ENCODE measurements at regions not wholly inside any gene's neighbourhood (a gene's known extent, or its start where the extent isn't known, plus 50 kb on each side); places are given as distances from the start of the nearest gene placed in this dataset.

DNA sequence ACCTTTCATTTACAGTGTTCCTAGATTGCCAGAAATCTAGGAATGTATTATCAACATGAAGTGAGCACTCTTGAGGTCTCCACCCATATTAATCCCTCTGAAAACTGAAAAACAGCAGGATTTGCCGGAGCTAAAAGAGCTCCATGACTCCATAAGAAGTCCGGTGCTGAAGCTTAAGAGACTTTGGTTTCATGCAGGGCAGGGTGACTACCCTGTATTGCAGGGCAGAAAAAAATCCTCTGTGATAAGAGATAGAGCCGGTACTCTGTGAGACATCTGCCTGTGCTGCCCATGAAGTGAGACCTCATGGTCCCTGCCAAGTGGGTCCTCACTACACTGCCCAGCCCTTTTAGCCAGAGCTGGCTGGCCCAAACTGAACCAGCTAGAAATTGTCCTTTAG is 127.2 kb upstream of the NPY2R start:
- no peak for DNase-seq (ENCODE audit: low read depth in 2 of 3, low spot score in 1 of 3)

DNA sequence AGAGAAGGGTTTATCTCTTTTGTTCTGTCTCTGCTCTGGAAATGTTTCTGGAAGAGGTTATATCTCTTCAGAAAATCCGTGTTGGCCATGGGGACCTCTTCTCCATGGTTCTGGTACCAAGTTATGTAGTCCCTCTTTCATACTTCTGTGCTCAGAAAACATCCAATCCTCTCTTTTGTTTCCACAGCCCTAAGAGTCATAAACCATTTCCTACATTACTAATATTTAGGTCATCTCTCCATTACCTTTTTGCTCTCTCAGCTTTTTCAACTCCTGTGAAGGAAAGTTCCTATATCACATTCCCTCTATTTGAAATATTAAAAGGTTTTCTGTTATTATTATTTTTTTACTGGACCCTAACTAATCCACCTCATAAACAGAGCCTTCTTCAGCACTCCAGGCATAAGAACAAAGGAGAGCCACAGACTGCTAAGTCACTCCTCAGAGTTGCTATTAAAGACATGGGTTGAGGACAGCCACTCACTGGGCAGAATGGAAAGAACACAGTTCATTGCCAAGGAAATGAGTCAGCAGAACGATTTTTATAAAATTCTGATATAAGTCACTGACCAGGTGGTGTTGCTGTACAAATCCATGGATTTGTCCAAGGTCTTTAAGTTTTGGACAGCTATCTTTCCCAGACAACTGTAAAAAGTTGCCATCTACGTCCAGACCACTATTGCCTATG is 122.4 kb upstream of the NPY2R start:
- DNase-seq (ENCODE audit: low read depth in 2 of 3, low spot score in 1 of 3): no peak

DNA sequence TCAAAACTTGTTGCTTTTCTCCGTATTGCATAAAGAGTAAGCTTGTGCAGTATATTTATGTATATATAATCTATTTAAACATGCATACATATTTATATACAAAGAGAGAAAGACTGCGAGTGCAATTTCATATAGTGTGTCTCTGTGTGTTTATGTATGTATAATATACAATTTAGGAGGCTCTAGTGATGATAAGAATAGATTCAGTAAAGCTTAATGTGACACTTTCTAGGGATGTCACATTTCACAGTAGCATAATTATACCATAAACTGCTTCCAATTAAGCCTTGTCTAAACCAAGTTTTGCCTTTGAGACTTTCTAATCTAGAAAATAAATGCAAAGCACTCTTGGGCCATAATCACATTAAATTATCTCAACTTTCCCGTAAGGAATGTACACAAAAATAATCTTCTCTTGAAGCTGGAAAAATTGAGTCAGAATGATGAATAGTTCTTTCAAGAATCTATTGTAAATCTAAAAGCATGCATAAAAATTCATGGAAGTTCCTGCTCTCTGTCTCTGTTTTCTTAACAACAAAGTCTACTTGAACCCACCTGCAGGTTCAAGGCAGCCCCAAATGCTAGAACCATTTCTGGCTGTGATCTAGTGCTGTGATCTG is 114.1 kb upstream of the NPY2R start:
- DNase-seq (ENCODE audit: low read depth in 2 of 3, low spot score in 1 of 3): no peak

DNA sequence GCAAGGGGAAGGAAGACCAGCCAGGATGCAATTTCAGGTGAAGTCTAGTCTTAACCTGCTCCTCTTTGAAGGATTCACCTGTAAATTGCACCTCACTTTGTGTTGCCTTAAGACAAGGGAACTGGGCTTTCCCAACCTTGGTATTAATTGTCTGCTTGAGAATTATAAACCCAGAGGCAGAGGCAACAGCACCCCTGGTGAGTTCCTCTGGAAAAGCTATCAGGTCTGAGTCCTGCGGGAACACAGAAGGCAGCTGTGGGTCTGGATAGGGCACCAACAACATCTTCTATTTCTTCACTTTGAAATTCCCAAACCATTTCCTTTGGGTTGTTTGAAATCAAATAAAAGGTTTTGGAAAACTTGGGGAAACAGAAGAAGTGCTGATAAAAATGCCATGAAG is 109.2 kb upstream of the NPY2R start:
- no peak for DNase-seq (ENCODE audit: low read depth in 2 of 3, low spot score in 1 of 3)

DNA sequence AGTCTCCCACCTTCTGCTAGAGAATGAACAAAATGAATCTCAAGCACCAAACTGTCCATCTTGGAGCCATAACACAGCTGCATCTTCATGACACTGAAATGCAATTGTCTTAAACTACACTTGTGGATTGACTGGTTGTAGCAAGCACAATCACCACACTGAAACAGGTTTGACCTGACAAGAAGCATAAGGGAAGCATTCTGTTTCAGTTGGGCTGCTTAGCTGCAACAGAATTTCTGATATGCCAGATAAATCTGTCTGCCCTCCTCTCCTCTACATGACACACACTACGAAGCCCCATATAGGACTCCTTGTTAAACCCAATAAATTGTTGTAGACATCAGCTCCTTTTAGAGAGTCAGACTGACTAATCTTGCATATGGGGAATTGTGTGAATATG is 101.8 kb upstream of the NPY2R start:
- no peak for DNase-seq (ENCODE audit: low read depth in 2 of 3, low spot score in 1 of 3)

DNA sequence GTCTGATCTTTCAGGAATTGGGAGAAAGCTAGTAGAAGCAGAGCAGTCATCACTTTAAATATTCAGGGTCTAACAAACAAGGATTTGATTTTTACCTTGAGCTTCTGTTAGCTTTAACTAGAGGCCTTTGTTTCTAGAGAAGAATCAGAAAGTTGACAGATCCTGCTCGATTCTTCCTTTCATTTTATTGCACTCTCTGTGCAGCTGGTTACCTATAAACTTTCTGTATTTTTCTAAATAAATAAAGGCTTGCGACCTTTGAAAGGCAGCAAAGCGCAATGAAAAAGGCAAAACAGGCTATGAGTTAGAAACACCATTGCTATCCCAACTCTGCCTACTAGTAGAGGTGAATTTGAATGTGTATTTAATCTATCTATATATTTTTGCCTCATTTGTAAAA is 101.4 kb upstream of the NPY2R start:
- no peak for DNase-seq (ENCODE audit: low read depth in 2 of 3, low spot score in 1 of 3)

DNA sequence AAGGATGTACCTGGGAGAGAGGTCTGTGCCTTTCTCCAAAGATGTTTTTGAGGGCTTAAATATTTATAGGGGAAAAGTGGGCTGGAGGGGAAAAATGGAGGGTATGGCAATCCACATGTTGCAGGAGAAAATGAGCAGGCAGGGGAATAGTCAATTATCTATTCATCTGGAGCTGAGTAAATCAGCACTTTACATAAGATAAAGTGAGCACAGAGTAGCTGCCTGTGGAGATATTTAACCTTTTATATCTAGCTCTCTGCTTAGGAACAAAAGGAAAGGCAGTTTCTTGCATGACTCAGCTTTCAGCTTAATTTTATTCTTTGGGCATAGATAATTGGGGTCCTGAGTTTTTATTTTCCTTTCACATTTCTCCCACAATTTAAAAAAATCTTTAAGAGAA is 93.6 kb upstream of the NPY2R start:
- DNase-seq (ENCODE audit: low read depth in 2 of 3, low spot score in 1 of 3): no peak

DNA sequence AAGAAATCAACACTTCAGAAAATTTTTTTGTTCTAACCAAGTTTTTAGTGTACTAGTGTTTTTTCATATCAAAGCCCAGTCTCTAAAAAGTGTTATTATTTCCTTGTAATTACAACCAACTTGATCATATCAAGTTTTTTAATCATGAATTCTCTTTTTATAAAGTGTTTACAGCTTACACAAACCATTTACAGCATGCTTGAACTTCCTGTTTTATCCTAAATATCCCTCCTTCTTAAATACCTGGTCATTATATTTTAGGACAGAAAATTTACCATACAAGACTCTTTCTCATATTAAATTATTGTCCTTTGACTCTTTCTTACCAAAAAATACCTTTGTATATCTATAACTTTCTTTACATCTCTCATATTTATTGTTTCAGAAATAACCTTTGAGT is 89.4 kb upstream of the NPY2R start:
- DNase-seq (ENCODE audit: low read depth in 2 of 3, low spot score in 1 of 3): no peak

DNA sequence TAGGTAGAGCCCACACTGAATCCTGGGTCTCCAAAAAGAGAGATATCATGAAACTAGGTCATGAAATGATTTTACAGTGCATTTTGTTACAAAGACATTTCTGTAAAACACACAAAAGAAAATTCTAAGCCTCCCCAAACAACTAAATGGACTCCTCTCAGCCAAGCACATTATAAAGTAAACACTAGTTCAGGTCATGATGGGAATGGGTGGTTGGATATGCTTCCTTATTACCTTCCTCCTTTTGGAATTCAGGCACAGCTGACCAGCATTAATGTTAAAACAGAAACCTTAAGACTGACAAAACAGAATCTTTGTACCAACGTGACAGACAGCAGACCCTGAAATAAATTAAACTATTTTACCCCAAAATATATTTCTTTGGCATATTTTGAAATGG is 87.9 kb upstream of the NPY2R start:
- DNase-seq (ENCODE audit: low read depth in 2 of 3, low spot score in 1 of 3): no peak

DNA sequence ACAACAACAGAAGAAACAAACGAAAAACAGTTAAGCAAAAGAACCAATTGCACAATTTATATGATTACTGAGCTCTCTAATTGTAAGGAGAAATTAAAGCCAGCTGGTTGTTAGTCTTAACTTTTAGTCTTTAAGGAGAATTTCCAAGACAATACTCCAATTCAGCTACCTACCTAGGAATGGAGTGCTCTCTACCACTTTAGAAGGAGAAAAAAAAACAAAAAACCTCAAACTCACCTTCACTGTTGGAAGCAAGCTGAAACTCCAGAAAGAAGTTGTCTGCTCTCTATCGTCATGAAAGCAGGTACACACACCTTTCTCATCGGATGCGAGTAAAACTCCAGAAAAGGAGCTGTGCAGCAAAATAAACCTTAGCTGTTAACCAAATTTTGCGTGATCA is 86.1 kb upstream of the NPY2R start:
- DNase-seq (ENCODE audit: low read depth in 2 of 3, low spot score in 1 of 3): no peak

DNA sequence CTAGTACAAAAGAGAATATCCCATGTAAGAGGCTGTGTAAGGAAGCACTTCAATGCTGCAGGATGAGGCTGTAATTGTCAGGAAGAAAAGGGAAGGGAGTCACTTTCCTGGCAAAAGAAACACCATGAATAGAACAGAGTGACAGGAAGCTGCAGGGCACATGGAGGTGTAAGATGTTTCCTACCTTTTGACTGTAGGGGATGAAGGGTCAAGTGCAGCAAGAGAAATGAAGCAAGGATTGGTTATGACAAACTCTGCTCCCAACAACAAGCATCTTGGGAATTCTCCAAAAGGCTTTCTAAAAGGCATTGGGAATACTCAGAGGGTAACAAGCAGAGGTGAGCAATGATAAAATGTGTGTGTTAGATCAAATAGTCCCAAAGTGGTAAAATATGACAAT is 74.3 kb upstream of the NPY2R start:
- no peak for DNase-seq (ENCODE audit: low read depth in 2 of 3, low spot score in 1 of 3)

DNA sequence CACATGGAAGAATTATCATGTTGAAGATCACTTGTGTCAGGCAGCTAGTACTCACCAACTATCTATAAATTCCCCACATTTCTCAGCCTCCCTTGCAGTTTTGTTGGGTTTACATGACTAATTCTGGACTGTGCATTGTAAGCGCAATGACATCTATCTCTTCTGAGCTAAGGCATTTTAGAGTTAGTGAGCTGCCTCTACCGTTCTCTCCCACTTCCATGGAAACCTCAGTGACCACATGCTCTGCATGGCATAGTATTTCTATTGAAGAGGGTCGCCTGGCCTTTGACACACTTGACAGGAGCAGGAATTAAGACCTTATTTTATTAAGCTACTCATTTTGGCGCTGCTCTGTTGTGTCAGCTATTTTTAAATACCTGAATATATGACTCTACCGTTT is 67.5 kb upstream of the NPY2R start:
- no peak for DNase-seq (ENCODE audit: low read depth in 2 of 3, low spot score in 1 of 3)

DNA sequence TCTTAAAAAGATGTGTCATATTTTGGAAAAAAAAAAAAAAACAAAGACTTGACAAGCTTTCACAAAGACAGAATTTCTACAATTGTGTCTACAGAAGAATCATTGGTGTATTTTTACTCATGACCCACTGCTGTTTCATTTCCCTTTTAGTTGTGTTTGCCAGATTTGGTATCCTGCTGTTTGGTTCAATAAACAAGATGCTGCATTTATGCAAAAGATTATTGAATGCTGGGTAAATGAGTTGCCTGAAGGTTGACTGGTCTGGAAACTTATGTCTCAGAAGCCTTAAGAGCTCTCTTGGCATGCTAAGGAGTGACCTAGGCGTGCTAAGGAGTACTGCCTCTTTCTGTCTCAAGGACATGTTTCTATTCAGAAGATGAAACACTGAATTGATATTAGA is 64.9 kb upstream of the NPY2R start:
- DNase-seq (ENCODE audit: low read depth in 2 of 3, low spot score in 1 of 3): no peak

Measured in stimulated activated CD4-positive, alpha-beta T cell treated with anti-CD3 and anti-CD28 coated beads, Interleukin-12 subunit alpha, Interleukin-12 subunit beta, amount 100 ng/mL, for 48 hours (primary cell).